Astrocyte (in vitro differentiated cells and primary cell): ENCODE measurements at regions not wholly inside any gene's neighbourhood (a gene's known extent, or its start where the extent isn't known, plus 50 kb on each side); places are given as distances from the start of the nearest gene placed in this dataset.

Source experiments
- CTCF ChIP-seq: IDR thresholded peaks from 2 replicates; pipeline ENCODE4 v1.5.1; 2011; ENCODE audit warnings: low read depth, mild to moderate bottlenecking, inconsistent platforms, low read length, moderate library complexity; ENCODE audit not compliant: insufficient read depth
- EZH2 ChIP-seq: IDR thresholded peaks from 2 replicates; pipeline ENCODE4 v1.6.1; 2012; ENCODE audit warnings: mild to moderate bottlenecking, low read length, inconsistent platforms; ENCODE audit not compliant: insufficient read depth

GRCh38 chr2:162926501-162926900 lies 87.9 kb upstream of the KCNH7 start:
- TF ChIP-seq CTCF: no peak
- no peak for TF ChIP-seq EZH2
